ENCODE measurements at regions not wholly inside any gene's neighbourhood (a gene's known extent, or its start where the extent isn't known, plus 50 kb on each side); places are given as distances from the start of the nearest gene placed in this dataset.

GRCh38 chr3:66592927-66593625, 92.3 kb upstream of the LRIG1 start:
- no peak for DNase-seq

- no peak for DNase-seq
Observed at GRCh38 chr3:66593978-66594377, 93.2 kb upstream of the LRIG1 start.

GRCh38 chr3:66597308-66597863, 96.6 kb upstream of the LRIG1 start:
- no peak for DNase-seq

GRCh38 chr3:66598168-66598567, 97.3 kb upstream of the LRIG1 start:
- DNase-seq: no peak

GRCh38 chr3:66602237-66602636, 101.4 kb upstream of the LRIG1 start:
- no peak for DNase-seq

- DNase-seq: no peak
Observed at GRCh38 chr3:66602691-66603090, 101.9 kb upstream of the LRIG1 start.

- DNase-seq: no peak
Observed at GRCh38 chr3:66603151-66603611, 102.4 kb upstream of the LRIG1 start.

GRCh38 chr3:66604481-66604880, 103.7 kb upstream of the LRIG1 start:
- DNase-seq: no peak

GRCh38 chr3:66606126-66606525, 105.3 kb upstream of the LRIG1 start:
- no peak for DNase-seq

GRCh38 chr3:66606868-66607267, 106.0 kb upstream of the LRIG1 start:
- DNase-seq: no peak

GRCh38 chr3:66609660-66610561, 109.1 kb upstream of the LRIG1 start:
- no peak for DNase-seq

- no peak for DNase-seq
Observed at GRCh38 chr3:66610562-66610909, 109.7 kb upstream of the LRIG1 start.

GRCh38 chr3:66615643-66616301, 115.0 kb upstream of the LRIG1 start:
- DNase-seq: no peak

- DNase-seq: no peak
Observed at GRCh38 chr3:66617351-66617750, 116.5 kb upstream of the LRIG1 start.

GRCh38 chr3:66618066-66618465, 117.2 kb upstream of the LRIG1 start:
- no peak for DNase-seq

- no peak for DNase-seq
Observed at GRCh38 chr3:66620296-66620695, 119.5 kb upstream of the LRIG1 start.

- no peak for DNase-seq
Observed at GRCh38 chr3:66622756-66623457, 122.1 kb upstream of the LRIG1 start.

- DNase-seq: no peak
Observed at GRCh38 chr3:66625505-66626216, 124.8 kb upstream of the LRIG1 start.

- DNase-seq: no peak
Observed at GRCh38 chr3:66629150-66629981, 128.5 kb upstream of the LRIG1 start.

GRCh38 chr3:66629982-66630368, 129.2 kb upstream of the LRIG1 start:
- no peak for DNase-seq

All from RPMI8226 (cell line).